GM19099 (cell line): ENCODE measurements at regions not wholly inside any gene's neighbourhood (a gene's known extent, or its start where the extent isn't known, plus 50 kb on each side); places are given as distances from the start of the nearest gene placed in this dataset.

Experiments used
- POLR2A ChIP-seq: IDR thresholded peaks from 3 replicates; pipeline ENCODE4 v1.6.1; 2011; ENCODE audit warnings: low read depth; ENCODE audit not compliant: insufficient read length; ENCODE audit errors: extremely low read depth

- no peak for TF ChIP-seq POLR2A
Measured at GRCh38 chr11:23405350-23405937, 545.2 kb upstream of the CCDC179 start.

DNA sequence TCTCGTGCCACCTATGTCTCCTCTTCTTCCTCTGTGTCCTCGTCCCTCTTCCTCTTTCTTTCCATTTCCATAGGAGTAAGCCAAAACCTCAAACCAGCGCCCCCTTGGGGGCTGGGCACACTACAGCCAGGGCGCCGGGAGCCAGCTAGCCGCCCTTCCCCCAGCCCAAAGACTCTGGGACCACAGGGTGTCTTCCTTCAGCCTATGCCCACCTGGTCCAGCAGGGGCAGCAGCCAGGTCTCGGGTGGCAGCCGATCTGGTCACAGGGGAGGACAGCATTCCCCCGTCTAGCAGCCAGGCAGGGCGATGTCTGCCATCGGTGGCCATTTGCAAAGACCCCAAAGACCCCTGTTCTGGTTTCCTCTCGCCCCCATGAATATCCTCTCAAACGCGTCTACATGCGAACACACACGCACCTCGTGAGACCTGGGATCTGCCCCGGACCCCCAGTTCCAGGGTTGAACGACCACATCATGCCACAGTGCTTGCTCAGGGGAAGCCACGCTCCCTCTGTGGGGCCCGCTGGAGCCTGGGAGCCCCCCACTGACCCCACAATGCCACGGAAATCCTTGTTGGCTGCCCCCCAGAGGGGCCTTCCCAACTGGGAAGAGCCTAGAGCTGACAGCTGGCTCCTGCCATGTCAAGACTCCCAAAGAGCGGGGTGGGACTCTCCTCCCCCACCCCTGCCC is 546.0 kb upstream of the CCDC179 start:
- no peak for TF ChIP-seq POLR2A

GRCh38 chr11:23413057-23413456 is 552.8 kb upstream of the CCDC179 start:
- no peak for TF ChIP-seq POLR2A

GRCh38 chr11:23423104-23423503 is 562.8 kb upstream of the CCDC179 start:
- no peak for TF ChIP-seq POLR2A

GRCh38 chr11:23423656-23424055 is 563.4 kb upstream of the CCDC179 start:
- no peak for TF ChIP-seq POLR2A

DNA sequence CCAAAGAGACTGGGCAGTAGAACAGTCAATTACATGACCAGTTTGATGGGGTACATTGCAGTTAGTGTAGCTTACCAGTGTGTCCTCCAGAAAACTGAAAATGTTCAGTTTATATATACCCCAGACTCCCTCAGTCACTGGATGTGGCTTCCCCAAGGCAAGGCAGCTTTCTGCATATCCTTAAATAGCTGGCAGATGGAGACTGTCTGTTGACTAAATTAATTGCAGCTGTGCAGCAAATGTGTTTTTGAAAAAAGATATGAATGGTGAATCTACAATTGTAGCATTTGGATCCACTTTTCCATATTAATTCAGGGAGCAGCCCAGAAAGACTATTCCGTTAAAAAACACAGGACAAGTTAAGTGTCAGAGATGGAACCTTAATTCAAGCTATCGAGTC is 565.1 kb upstream of the CCDC179 start:
- TF ChIP-seq POLR2A: no peak

DNA sequence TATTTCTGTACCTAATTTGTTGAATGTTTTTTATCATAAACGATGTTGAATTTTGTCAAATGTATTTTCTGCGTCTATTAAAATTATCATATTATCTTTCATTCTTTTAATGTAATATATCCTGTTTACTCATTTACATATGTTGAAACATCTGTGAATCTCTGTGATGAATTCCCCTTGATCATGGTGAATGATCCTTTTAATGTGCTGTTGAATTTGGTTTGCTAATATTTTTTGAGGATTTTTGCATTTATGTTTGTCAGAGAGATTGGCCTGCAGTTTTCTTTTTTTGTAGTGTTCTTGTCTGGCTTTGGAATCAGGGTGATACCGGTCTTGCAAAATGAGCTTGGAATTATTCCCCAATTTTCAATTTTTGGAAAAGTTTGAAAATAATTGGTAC is 569.3 kb upstream of the CCDC179 start:
- no peak for TF ChIP-seq POLR2A

DNA sequence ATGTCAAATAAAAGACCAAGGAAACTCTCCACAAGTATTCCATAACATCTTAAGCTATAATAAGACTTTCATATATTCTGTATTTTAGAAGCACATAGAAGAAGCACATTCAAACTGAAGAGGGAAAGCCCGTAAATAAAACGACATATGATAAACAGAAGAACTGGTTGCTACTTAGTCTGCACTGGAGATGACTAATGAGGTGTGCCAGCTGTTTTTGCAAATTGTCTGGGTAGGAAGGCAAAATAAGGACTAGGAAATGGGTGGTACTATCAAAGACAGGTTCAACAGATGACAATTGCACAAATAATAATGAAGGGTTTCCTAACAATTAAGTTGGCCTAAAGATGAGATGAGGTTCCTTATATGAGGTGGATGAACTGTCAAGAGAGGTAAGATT is 593.2 kb upstream of the CCDC179 start:
- no peak for TF ChIP-seq POLR2A

GRCh38 chr11:23455321-23455891 is 595.1 kb upstream of the CCDC179 start:
- TF ChIP-seq POLR2A: no peak

DNA sequence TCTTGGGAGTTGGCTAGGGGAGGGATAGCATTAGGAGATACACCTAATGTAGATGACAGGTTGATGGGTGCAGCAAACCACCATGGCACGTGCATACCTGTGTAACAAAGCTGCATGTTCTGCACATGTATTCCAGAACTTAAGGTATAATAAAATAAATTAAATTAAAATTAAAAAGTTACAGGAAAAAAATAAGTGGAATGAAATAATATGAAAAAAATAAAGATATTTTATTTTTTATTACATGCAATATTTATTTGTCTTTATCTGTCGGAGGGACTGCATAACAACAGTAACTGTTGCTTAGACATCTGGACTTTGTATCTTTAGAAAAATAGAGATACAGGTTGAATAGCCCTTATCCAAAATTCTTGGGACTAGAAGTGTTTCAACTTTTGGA is 597.4 kb upstream of the CCDC179 start:
- no peak for TF ChIP-seq POLR2A

- TF ChIP-seq POLR2A: no peak
Measured at GRCh38 chr11:23471878-23472277, 611.6 kb upstream of the CCDC179 start.

- TF ChIP-seq POLR2A: no peak
Measured at GRCh38 chr11:23473782-23474181, 613.5 kb upstream of the CCDC179 start.

DNA sequence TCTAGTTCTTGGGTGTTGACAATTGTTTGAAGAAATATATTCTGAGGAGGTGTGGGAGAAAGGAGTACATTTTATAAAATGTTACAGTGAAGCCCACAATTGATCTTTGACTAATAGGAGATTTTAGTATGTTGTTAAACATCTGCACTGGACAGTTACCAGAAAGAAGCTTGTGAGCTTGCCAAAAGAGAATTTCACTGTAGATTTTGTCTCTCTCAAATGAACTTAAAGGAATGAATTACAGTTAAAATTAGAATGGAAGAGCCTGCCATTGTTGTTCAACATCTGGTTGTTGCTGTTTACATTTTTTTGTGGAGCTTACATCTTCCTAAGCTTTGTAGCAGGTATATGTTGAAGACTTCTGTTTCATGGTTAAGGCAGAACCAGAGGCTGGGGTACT is 620.5 kb upstream of the CCDC179 start:
- no peak for TF ChIP-seq POLR2A

DNA sequence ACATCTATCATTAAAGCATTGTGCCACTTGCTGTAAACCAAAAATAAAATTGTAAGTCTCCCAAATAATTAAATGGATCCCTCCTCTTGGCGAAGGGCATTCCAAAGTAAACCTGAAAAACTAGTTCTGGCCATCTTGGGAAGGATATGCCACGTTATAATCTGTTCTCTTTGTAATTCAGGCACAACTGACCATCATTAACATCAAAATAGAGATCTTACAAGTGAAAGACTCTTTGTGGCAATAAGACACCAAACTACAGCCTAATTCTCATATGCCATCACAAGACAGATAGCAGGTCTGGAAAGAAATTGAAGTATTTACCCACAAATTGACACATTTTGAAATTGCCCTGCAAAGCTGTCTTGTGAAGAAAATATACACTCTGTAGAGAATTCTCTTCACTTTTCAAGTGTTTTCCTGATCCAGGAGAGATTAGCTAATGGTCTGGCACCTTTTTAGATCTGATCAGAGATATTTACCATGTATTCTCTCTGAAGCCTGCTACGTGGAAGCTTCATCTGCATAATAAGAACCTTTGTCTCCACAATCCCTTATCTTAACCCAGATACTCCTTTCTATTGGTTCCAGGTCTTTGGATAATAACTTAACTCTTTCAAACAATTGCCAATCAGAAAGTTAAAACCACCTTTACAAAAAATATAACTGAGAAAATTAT is 630.4 kb upstream of the CCDC179 start:
- no peak for TF ChIP-seq POLR2A

DNA sequence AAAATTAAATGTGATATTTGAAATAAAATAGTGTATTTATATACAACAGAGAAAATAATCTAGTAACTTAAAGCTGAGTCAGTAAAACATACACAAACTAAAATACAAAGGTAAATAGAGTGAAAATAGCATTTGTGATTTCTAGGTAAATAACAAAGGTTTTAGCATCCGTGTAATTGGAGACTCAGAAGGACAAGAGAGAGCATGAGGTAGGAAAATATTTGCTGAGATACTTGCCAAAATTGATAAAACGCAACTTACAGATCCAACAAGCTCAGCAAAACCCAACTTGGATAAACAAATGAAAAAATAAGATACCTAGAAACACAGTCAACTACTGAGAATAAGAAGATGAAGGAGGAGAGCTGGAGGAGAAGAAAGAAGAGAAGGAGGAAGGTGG is 634.7 kb upstream of the CCDC179 start:
- TF ChIP-seq POLR2A: no peak

DNA sequence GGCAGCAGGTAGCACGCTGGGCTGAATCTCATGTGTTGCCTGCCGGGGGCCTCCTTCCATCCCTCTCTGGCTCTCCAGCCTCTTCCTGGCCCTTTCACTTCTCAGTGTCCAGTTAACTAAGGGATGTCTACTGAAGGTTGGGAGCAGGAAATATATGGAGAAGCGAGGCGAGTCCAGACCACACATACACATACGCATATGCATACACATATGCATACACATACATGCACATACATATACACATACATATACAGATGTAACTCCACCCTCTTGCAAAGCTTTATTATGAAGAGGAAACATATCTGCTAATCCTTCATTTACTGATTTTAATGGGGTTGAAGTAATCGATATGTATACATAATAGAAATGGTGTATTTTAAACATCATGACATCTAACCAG is 636.1 kb upstream of the CCDC179 start:
- no peak for TF ChIP-seq POLR2A
